IMR-90 (cell line): ENCODE measurements at regions not wholly inside any gene's neighbourhood (a gene's known extent, or its start where the extent isn't known, plus 50 kb on each side); places are given as distances from the start of the nearest gene placed in this dataset.
"Not testable (repeated sequence)": the region's sequence is repeated elsewhere in the genome, so short reads cannot be mapped to it uniquely, and the experiment has no call there.

Source experiments
- ATAC-seq: fragments of 200-7000 bp; cut with Tn5 transposase; 2 replicates; pipeline ENCODE4 v1.9.1; 2020; ENCODE audit warnings: low read depth, mild to moderate bottlenecking, moderate library complexity
- BruUV-seq: library from RNA; stranded (reverse); fragments of 400-500 nt; replicated peaks from 2 replicates; lab custom pipeline; 2021; lab: Mats Ljungman, UMichigan
- CTCF ChIA-PET: fragments of 300-600 bp; formaldehyde crosslinking; extraction: SDS; loops from one replicate; lab custom pipeline; 2021; ENCODE audit warnings: antibody characterized with exemption; lab: Yijun Ruan, JAX
- POLR2A ChIA-PET: fragments of 300-600 bp; sonication (Branson Sonifier 250); formaldehyde crosslinking; loops from one replicate; lab custom pipeline; 2022; ENCODE audit warnings: antibody characterized with exemption; ENCODE audit not compliant: unreplicated experiment; lab: Charles Lee
- DNase-seq: peaks from one replicate; pipeline ENCODE4 v3.0.0; 2013
- H2AFZ ChIP-seq: replicated peaks from 2 replicates; pipeline ENCODE3; 2013; ENCODE audit warnings: low read length, mild to moderate bottlenecking; ENCODE audit not compliant: poor library complexity
- H2AK5ac ChIP-seq: 2 replicates; pipeline ENCODE4 v1.6.1; 2013; ENCODE audit warnings: low read depth, low read length, inconsistent platforms
- H2AK9ac ChIP-seq: replicated peaks from 2 replicates; pipeline ENCODE3; 2013; ENCODE audit warnings: mild to moderate bottlenecking, low read depth, low read length, moderate library complexity; ENCODE audit not compliant: poor library complexity
- H2BK120ac ChIP-seq: 2 replicates; pipeline ENCODE4 v1.6.1; 2013; ENCODE audit warnings: low read depth, low read length, inconsistent platforms
- H2BK15ac ChIP-seq: 3 replicates; pipeline ENCODE4 v1.6.1; 2013; ENCODE audit warnings: low read depth, low read length, inconsistent platforms
- H2BK20ac ChIP-seq: 2 replicates; pipeline ENCODE4 v1.6.1; 2013; ENCODE audit warnings: low read depth, mild to moderate bottlenecking, inconsistent platforms, low read length, moderate library complexity
- H2BK5ac ChIP-seq: 2 replicates; pipeline ENCODE4 v1.6.1; 2013; ENCODE audit warnings: mild to moderate bottlenecking, low read depth, low read length, inconsistent platforms; ENCODE audit not compliant: poor library complexity, severe bottlenecking
- H3K14ac ChIP-seq: replicated peaks from 2 replicates; pipeline ENCODE4 v1.6.1; 2013; ENCODE audit warnings: low read depth, low read length, inconsistent platforms
- H3K18ac ChIP-seq: 2 replicates; pipeline ENCODE4 v1.6.1; 2013; ENCODE audit warnings: low read depth, low read length, control low read depth
- H3K23ac ChIP-seq: 2 replicates; pipeline ENCODE4 v1.6.1; 2013; ENCODE audit warnings: low read depth, low read length, inconsistent platforms
- H3K27ac ChIP-seq: 2 replicates; pipeline ENCODE4 v1.5.1; 2013; ENCODE audit warnings: mild to moderate bottlenecking, control low read depth, low read length; ENCODE audit not compliant: insufficient read depth
- H3K27me3 ChIP-seq: 2 replicates; pipeline ENCODE4 v1.6.1; 2013; ENCODE audit warnings: low read length; ENCODE audit not compliant: control insufficient read depth, insufficient read depth
- H3K36me3 ChIP-seq: 2 replicates; pipeline ENCODE4 v1.6.1; 2013; ENCODE audit warnings: low read length, mixed read lengths; ENCODE audit not compliant: control insufficient read depth, insufficient read depth
- H3K4ac ChIP-seq: 2 replicates; pipeline ENCODE4 v1.6.1; 2013; ENCODE audit warnings: low read depth, low read length, inconsistent platforms
- H3K4me1 ChIP-seq: 2 replicates; pipeline ENCODE4 v1.6.1; 2013; ENCODE audit warnings: low read length, mixed read lengths; ENCODE audit not compliant: control insufficient read depth, insufficient read depth
- H3K4me2 ChIP-seq: 2 replicates; pipeline ENCODE4 v1.6.1; 2013; ENCODE audit warnings: low read depth, mild to moderate bottlenecking, control low read depth, low read length, moderate library complexity
- H3K4me3 ChIP-seq: 2 replicates; pipeline ENCODE4 v1.5.1; 2013; ENCODE audit warnings: low read depth, mild to moderate bottlenecking, control low read depth, low read length, moderate library complexity; ENCODE audit not compliant: insufficient read depth
- H3K56ac ChIP-seq: 2 replicates; pipeline ENCODE4 v1.6.1; 2013; ENCODE audit warnings: low read length, inconsistent platforms; ENCODE audit not compliant: insufficient read depth; ENCODE audit errors: extremely low read depth
- H3K79me1 ChIP-seq, 2 experiments: 2 replicates each; pipeline ENCODE4 v1.6.1; 2013; ENCODE audit warnings: low read length in 2 of 2, inconsistent platforms in 1 of 2, low read depth in 1 of 2
- H3K9ac ChIP-seq: 2 replicates; pipeline ENCODE4 v1.6.1; 2013; ENCODE audit warnings: low read depth, low read length, control low read depth
- H3K9me1 ChIP-seq: 2 replicates; pipeline ENCODE4 v1.6.1; 2013; ENCODE audit warnings: low read length, inconsistent platforms; ENCODE audit not compliant: insufficient read depth
- H3K9me3 ChIP-seq: 2 replicates; pipeline ENCODE4 v1.6.1; 2013; ENCODE audit warnings: low read length; ENCODE audit not compliant: control insufficient read depth, insufficient read depth
- H4K20me1 ChIP-seq: 2 replicates; pipeline ENCODE4 v1.6.1; 2013; ENCODE audit warnings: low read length, inconsistent platforms; ENCODE audit not compliant: insufficient read depth
- H4K5ac ChIP-seq: 2 replicates; pipeline ENCODE4 v1.6.1; 2013; ENCODE audit warnings: mild to moderate bottlenecking, low read depth, low read length, control low read depth
- H4K8ac ChIP-seq, 2 experiments: 2 replicates each; pipeline ENCODE4 v1.6.1; 2013; ENCODE audit warnings: low read depth in 2 of 2, low read length in 2 of 2, control low read depth in 1 of 2, inconsistent platforms in 1 of 2
- H4K91ac ChIP-seq: 2 replicates; pipeline ENCODE4 v1.6.1; 2013; ENCODE audit warnings: low read depth, low read length, inconsistent platforms; ENCODE audit not compliant: insufficient read depth
- BHLHE40 ChIP-seq: fragments of 150-350 bp; IDR thresholded peaks from 2 replicates; pipeline ENCODE4 v1.6.1; 2016; ENCODE audit warnings: mild to moderate bottlenecking, low read depth, low read length
- MAFK ChIP-seq: IDR thresholded peaks from 2 replicates; pipeline ENCODE4 v1.6.1; 2012; ENCODE audit warnings: low read depth, low read length, improper control_type of control experiment
- POLR2A ChIP-seq: IDR thresholded peaks from 2 replicates; pipeline ENCODE4 v1.6.1; 2012; ENCODE audit warnings: mild to moderate bottlenecking, low read depth, low read length
- RCOR1 ChIP-seq: IDR thresholded peaks from 2 replicates; pipeline ENCODE4 v1.6.1; 2012; ENCODE audit warnings: mild to moderate bottlenecking, low read length, improper control_type of control experiment; ENCODE audit not compliant: insufficient replicate concordance
- RFX5 ChIP-seq: IDR thresholded peaks from 2 replicates; pipeline ENCODE4 v1.8.0; 2012; ENCODE audit warnings: low read depth, mild to moderate bottlenecking, low read length, moderate library complexity
- SMC3 ChIP-seq: fragments of 150-350 bp; IDR thresholded peaks from 2 replicates; pipeline ENCODE4 v1.6.1; 2016; ENCODE audit warnings: low read depth, mild to moderate bottlenecking, antibody characterized with exemption, low read length, moderate library complexity
- WGBS, 2 experiments: methylation state at CpG; one replicate each; pipeline versions ENCODE4 v1.1.5 to v1.1.7; 2013; ENCODE audit warnings: missing lambda C conversion rate in 2 of 2; ENCODE audit not compliant: insufficient read length in 1 of 2; ENCODE audit errors: extremely low coverage in 2 of 2; 5-methylcytosine and 5-hydroxymethylcytosine counted together
- dilution Hi-C: fragments of 300-500 bp; cut with HindIII; formaldehyde crosslinking; loops from one replicate; pipeline ENCODE4 v1.14.3; 2018; ENCODE audit warnings: low sequenced_read_pairs; ENCODE audit not compliant: unreplicated experiment
- in situ Hi-C: fragments of 300-500 bp; cut with MboI; formaldehyde crosslinking; loops from 3 replicates; pipeline ENCODE4 v1.14.3; 2019; ENCODE audit warnings: low sequenced_read_pairs, inconsistent platforms, mixed read lengths
- intact Hi-C: fragments of 100-400 bp; cut with micrococcal nuclease; formaldehyde crosslinking; loops from 2 replicates; pipeline ENCODE4 v1.10.0; 2022
- TF ChIP-seq, protein P1 (sequence below): fragments of 150-350 bp; IDR thresholded peaks from 2 replicates; pipeline ENCODE4 v1.6.1; 2016; ENCODE audit warnings: low read depth, mild to moderate bottlenecking, low read length, moderate library complexity, borderline replicate concordance

DNA sequence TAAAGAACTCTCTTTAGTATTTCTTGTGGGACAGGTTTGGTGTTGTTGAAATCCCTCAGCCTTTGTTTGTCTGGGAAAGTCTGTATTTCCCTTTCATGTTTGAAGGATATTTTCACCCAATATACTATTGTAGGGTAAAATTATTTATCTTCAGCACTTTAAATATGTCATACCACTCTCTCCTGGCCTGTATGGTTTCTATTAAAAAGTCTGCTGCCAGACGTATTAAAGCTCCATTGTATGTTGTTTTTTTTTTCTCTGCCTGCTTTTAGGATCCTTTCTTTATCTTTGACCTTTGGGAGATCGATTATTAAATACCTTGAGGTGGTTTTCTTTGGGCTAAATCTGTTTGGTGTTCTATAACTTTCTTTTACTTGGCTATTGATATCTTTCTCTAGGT, 119.0 kb upstream of the TBC1D5 start:
- Histone ChIP-seq H4K20me1 (no peaks in the 10 kb centered on the region), H2BK15ac (no peak overlapping the region), H3K4me3 (no peak overlapping the region), H3K14ac (no peak overlapping the region), H3K9me1 (no peaks in the 10 kb centered on the region), H3K9ac (no peak overlapping the region), H2BK5ac (no peak overlapping the region), H3K27me3 (no peaks in the 10 kb centered on the region), H3K18ac (no peak overlapping the region), H4K91ac (no peak overlapping the region), H3K4ac (no peak overlapping the region), H3K56ac (no peak overlapping the region), H3K36me3 (no peaks in the 10 kb centered on the region), H3K27ac (no peak overlapping the region), H3K9me3 (no peaks in the 10 kb centered on the region), H3K4me2 (no peak overlapping the region), H2AK5ac (no peak overlapping the region), H3K4me1 (no peaks in the 10 kb centered on the region), H2AFZ (no peak overlapping the region), H2BK20ac (no peak overlapping the region), H2BK120ac (no peak overlapping the region), H4K8ac (no peak overlapping the region), H2AK9ac (no peak overlapping the region), H3K79me1 (no peaks in the 10 kb centered on the region), H3K23ac (no peak overlapping the region), H4K5ac (no peak overlapping the region)
- no TSS peak for BruUV-seq
- DNase-seq (no peak), ATAC-seq (no peak)
- dilution Hi-C loops (no loop called here), in situ Hi-C loops (no loop called here), intact Hi-C loops (no loop called here)
- WGBS, 2 experiments = no CpG with 5 or more reads among the region's 2 CpGs
- TF ChIP-seq, protein P1, sequence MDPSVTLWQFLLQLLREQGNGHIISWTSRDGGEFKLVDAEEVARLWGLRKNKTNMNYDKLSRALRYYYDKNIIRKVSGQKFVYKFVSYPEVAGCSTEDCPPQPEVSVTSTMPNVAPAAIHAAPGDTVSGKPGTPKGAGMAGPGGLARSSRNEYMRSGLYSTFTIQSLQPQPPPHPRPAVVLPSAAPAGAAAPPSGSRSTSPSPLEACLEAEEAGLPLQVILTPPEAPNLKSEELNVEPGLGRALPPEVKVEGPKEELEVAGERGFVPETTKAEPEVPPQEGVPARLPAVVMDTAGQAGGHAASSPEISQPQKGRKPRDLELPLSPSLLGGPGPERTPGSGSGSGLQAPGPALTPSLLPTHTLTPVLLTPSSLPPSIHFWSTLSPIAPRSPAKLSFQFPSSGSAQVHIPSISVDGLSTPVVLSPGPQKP = no peak
- TF ChIP-seq RCOR1 (no peak), MAFK (no peak), SMC3 (no peak), RFX5 (no peak), BHLHE40 (no peak), POLR2A (no peak)
- ChIA-PET CTCF (no interaction called here), POLR2A (no interaction called here)

GRCh38 chr3:17860840-17861471, 118.5 kb upstream of the TBC1D5 start:
- H3K79me1 ChIP-seq, ATAC-seq, H4K8ac ChIP-seq, H4K20me1 ChIP-seq, H2AK9ac ChIP-seq, POLR2A ChIA-PET, H3K4me3 ChIP-seq, H3K23ac ChIP-seq, H2BK120ac ChIP-seq, H2BK5ac ChIP-seq, intact Hi-C loops, H3K14ac ChIP-seq, H3K27ac ChIP-seq, H4K5ac ChIP-seq, H2AK5ac ChIP-seq, dilution Hi-C loops, in situ Hi-C loops, H2BK15ac ChIP-seq, H3K56ac ChIP-seq, H3K27me3 ChIP-seq, CTCF ChIA-PET, H3K36me3 ChIP-seq, H3K9me3 ChIP-seq, H3K18ac ChIP-seq, H3K4me1 ChIP-seq, H3K4me2 ChIP-seq, H3K4ac ChIP-seq, BruUV-seq, DNase-seq, H2AFZ ChIP-seq, H3K9me1 ChIP-seq, H2BK20ac ChIP-seq, H3K9ac ChIP-seq, H4K91ac ChIP-seq: not testable (repeated sequence)
- WGBS, 2 experiments = no CpG with 5 or more reads among the region's 35 CpGs
